ENCODE measurements at regions not wholly inside any gene's neighbourhood (a gene's known extent, or its start where the extent isn't known, plus 50 kb on each side); places are given as distances from the start of the nearest gene placed in this dataset.

GRCh38 chr11:56916587-56916986 lies 72.1 kb upstream of the OR5AK2 start (continued):
- TF ChIP-seq MYC (IDR thresholded peaks at IDR 0.05; ENCODE audit: insufficient read depth, insufficient read length, insufficient replicate concordance, low read length, severe bottlenecking) (no peak), NBN (IDR thresholded peaks at IDR 0.05) (no peak), FOXK2 (IDR thresholded peaks at IDR 0.05) (no peak)

- intact Hi-C loops (cut with micrococcal nuclease; ENCODE audit: unreplicated experiment) (no loop called here), in situ Hi-C loops (cut with MboI) (no loop called here)
- H4K20me1 ChIP-seq (ENCODE audit: control insufficient read depth, insufficient read depth) = no peaks in the 10 kb centered on the region
- no peaks in the 10 kb centered on the region for H3K36me3 ChIP-seq (ENCODE audit: control insufficient read depth in 2 of 2, insufficient read depth in 2 of 2, low read length in 1 of 2)
- ChIA-PET CTCF (no interaction called here), SMC1A (ENCODE audit: uncharacterized antibody, unreplicated experiment) (no interaction called here), RAD21 (ENCODE audit: unreplicated experiment) (no interaction called here), POLR2A (no interaction called here)
- 13% methylated on average over 5 of the region's 5 CpGs for WGBS (ENCODE audit: insufficient coverage, insufficient replicate concordance, low lambda C conversion rate, missing lambda C conversion rate)
- TF ChIP-seq SP1 (IDR thresholded peaks at IDR 0.05; ENCODE audit: low read depth, low read length) (no peak), USF1 (IDR thresholded peaks at IDR 0.05; ENCODE audit: borderline replicate concordance, extremely low read length, insufficient read depth, low read depth, low read length) (no peak), CEBPB (IDR thresholded peaks at IDR 0.05; ENCODE audit: borderline replicate concordance in 1 of 2, low read depth in 2 of 2, low read length in 2 of 2) (no peak), CREB1 (IDR thresholded peaks at IDR 0.05; ENCODE audit: low read depth) (no peak), SMARCA5 (IDR thresholded peaks at IDR 0.05) (no peak)
- FAIRE-seq = no peak
- no peaks in the 10 kb centered on the region for H3K4me1 ChIP-seq (ENCODE audit: control insufficient read depth, insufficient read depth, low read length)
- H3K4me3 ChIP-seq = no peak overlapping the region
- ATAC-seq = no peak
- no peak overlapping the region for H3K27ac ChIP-seq (ENCODE audit: control insufficient read depth, insufficient read depth)
- H3K9me3 ChIP-seq (replicated peaks; ENCODE audit: control insufficient read depth, insufficient read depth, low read length) = no peaks in the 10 kb centered on the region
- no peaks in the 10 kb centered on the region for H3K79me2 ChIP-seq (ENCODE audit: control insufficient read depth, insufficient read depth, low read length)
- no peak for DNase-seq (ENCODE audit: low read depth, low spot score)
- BruUV-seq (replicated peaks) = no TSS peak
- no peak overlapping the region for H2AFZ ChIP-seq (ENCODE audit: control insufficient read depth, low read depth, low read length)
- H3K9ac ChIP-seq (ENCODE audit: control insufficient read depth, insufficient read depth, low read length) = no peak overlapping the region
- no peak overlapping the region for H3K4me2 ChIP-seq (ENCODE audit: control insufficient read depth, insufficient read depth)
- H3K27me3 ChIP-seq (replicated peaks in 1 of 2; ENCODE audit: control insufficient read depth in 2 of 2, insufficient read depth in 2 of 2, low read length in 1 of 2) = no peaks in the 10 kb centered on the region
Observed at GRCh38 chr11:56916162-56916561, 72.6 kb upstream of the OR5AK2 start.

Measured in GM12878 (cell line).